ENCODE measurements at regions not wholly inside any gene's neighbourhood (a gene's known extent, or its start where the extent isn't known, plus 50 kb on each side); places are given as distances from the start of the nearest gene placed in this dataset.
"Not testable (repeated sequence)": the region's sequence is repeated elsewhere in the genome, so short reads cannot be mapped to it uniquely, and the experiment has no call there.

- no peak for DNase-seq (ENCODE audit: low read depth)
- H3K4me3 ChIP-seq (ENCODE audit: low read depth, low read length) = no peak overlapping the region
- TF ChIP-seq CTCF (conservative IDR thresholded peaks at IDR 0.05; ENCODE audit: low read depth, low read length) = no peak
Observed at GRCh38 chr1:90246069-90246468, 251.2 kb downstream of the ZNF326 start.

- no peak for DNase-seq (ENCODE audit: low read depth)
- H3K4me3 ChIP-seq (ENCODE audit: low read depth, low read length) = no peak overlapping the region
- no peak for TF ChIP-seq CTCF (conservative IDR thresholded peaks at IDR 0.05; ENCODE audit: low read depth, low read length)
Observed at GRCh38 chr1:90236493-90236892, 241.6 kb downstream of the ZNF326 start.

GRCh38 chr1:90223401-90223800 is 228.5 kb downstream of the ZNF326 start:
- no peak overlapping the region for H3K4me3 ChIP-seq (ENCODE audit: low read depth, low read length)
- TF ChIP-seq CTCF (conservative IDR thresholded peaks at IDR 0.05; ENCODE audit: low read depth, low read length) = no peak
- no peak for DNase-seq (ENCODE audit: low read depth)

- TF ChIP-seq CTCF (conservative IDR thresholded peaks at IDR 0.05; ENCODE audit: low read depth, low read length) = no peak
- no peak for DNase-seq (ENCODE audit: low read depth)
- H3K4me3 ChIP-seq (ENCODE audit: low read depth, low read length) = no peak overlapping the region
Observed at GRCh38 chr1:90220941-90221693, 226.2 kb downstream of the ZNF326 start.

- no peak for TF ChIP-seq CTCF (conservative IDR thresholded peaks at IDR 0.05; ENCODE audit: low read depth, low read length)
- H3K4me3 ChIP-seq (ENCODE audit: low read depth, low read length) = no peak overlapping the region
- DNase-seq (ENCODE audit: low read depth) = no peak
Observed at GRCh38 chr1:90220496-90220895, 225.6 kb downstream of the ZNF326 start.

DNA sequence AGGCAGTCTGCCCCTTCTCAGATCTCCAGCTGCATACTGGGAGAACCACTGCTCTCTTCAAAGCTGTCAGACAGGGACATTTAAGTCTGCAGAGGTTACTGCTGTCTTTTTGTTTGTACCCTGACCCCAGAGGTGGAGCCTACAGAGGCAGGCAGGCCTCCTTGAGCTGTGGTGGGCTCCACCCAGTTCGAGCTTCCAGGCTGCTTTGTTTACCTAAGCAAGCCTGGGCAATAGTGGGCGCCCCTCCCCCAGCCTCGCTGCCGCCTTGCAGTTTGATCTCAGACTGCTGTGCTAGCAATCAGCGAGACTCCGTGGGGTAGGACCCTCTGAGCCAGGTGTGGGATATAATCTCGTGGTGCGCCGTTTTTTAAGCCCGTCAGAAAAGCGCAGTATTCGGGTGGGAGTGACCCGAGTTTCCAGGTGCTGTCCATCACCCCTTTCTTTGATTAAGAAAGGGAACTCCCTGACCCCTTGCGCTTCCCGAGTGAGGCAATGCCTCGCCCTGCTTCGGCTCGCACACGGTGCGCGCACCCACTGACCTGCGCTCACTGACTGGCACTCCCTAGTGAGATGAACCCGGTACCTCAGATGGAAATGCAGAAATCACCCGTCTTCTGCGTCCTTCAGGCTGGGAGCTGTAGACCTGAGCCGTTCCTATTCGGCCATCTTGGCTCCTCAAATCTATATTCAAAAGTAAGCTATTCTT is 224.4 kb downstream of the ZNF326 start:
- peak overlapping the region; percentile 49 for H3K4me3 ChIP-seq (ENCODE audit: low read depth, low read length)
- DNase-seq (ENCODE audit: low read depth) = not testable (repeated sequence)

- no peak for TF ChIP-seq CTCF (conservative IDR thresholded peaks at IDR 0.05; ENCODE audit: low read depth, low read length)
- peak; percentile 33 for DNase-seq (ENCODE audit: low read depth)
- no peak overlapping the region for H3K4me3 ChIP-seq (ENCODE audit: low read depth, low read length)
Observed at GRCh38 chr1:90210633-90211491, 216.0 kb downstream of the ZNF326 start.

All from epithelial cell of proximal tubule (primary cell).